Sigmoid colon (tissue), 6 donors: ENCODE measurements at regions not wholly inside any gene's neighbourhood (a gene's known extent, or its start where the extent isn't known, plus 50 kb on each side); places are given as distances from the start of the nearest gene placed in this dataset.
A peak's percentile ranks its signal among the peaks of the same experiment; 100 is the strongest.

Experiments used
- DNase-seq: peaks from one replicate; pipeline ENCODE4 v3.0.0-alpha.2; 2019
- H3K27ac ChIP-seq, 4 donors: fragments of 200-600 bp; sonication (generic); one replicate each; pipeline ENCODE4 v1.5.1; 2016 to 2019; ENCODE audit warnings: mild to moderate bottlenecking in 1 of 4
- H3K27me3 ChIP-seq, 3 donors: fragments of 200-600 bp; sonication (generic); one replicate each; pipeline ENCODE4 v1.5.1; 2019; ENCODE audit warnings: mild to moderate bottlenecking in 1 of 3
- H3K36me3 ChIP-seq, 4 donors: fragments of 200-600 bp; sonication (generic); one replicate each; pipeline ENCODE4 v1.5.1; 2016 to 2019
- H3K4me1 ChIP-seq, 4 donors: fragments of 200-600 bp; sonication (generic); one replicate each; pipeline ENCODE4 v1.5.1; 2017 to 2019
- H3K4me3 ChIP-seq, 4 donors: fragments of 200-600 bp; sonication (generic); one replicate each; pipeline ENCODE4 v1.5.1; 2017 to 2019; ENCODE audit warnings: mild to moderate bottlenecking in 2 of 4, moderate library complexity in 1 of 4
- H3K9me3 ChIP-seq, 4 donors: fragments of 200-600 bp in 3 of 4; sonication (generic) in 3 of 4; one replicate each; pipeline versions ENCODE4 v1.5.1 to v1.6.1; 2013 to 2019
- EP300 ChIP-seq, 4 donors: sonication (generic); formaldehyde crosslinking; IDR thresholded peaks; one replicate each; pipeline ENCODE4 v1.6.1; 2017; ENCODE audit warnings: antibody characterized with exemption in 4 of 4
- POLR2A ChIP-seq, 2 donors: fragments of 450-650 bp; IDR thresholded peaks; one replicate each; pipeline ENCODE4 v1.6.1; 2016; ENCODE audit warnings: antibody characterized with exemption in 2 of 2, mild to moderate bottlenecking in 2 of 2, moderate library complexity in 2 of 2
- POLR2AphosphoS5 ChIP-seq, 4 donors: sonication (generic); formaldehyde crosslinking; IDR thresholded peaks; one replicate each; pipeline ENCODE4 v1.6.1; 2017; ENCODE audit warnings: antibody characterized with exemption in 4 of 4
- WGBS, 2 donors: extraction: QIAGEN DNeasy Blood & Tissue Kit; methylation state at CpG; one replicate each; pipeline ENCODE4 v1.1.7; 2013; 5-methylcytosine and 5-hydroxymethylcytosine counted together
- intact Hi-C: fragments of 100-400 bp; cut with DNase I; formaldehyde crosslinking; loops from one replicate; pipeline ENCODE4 v1.15.1; 2023
- TF ChIP-seq, protein P1 (sequence below), 4 experiments: fragments of 450-650 bp in 3 of 4; fragments of 200-600 bp in 1 of 4; IDR thresholded peaks; one replicate each; pipeline ENCODE4 v1.5.1; 2016 to 2019; ENCODE audit warnings: antibody characterized with exemption in 4 of 4, mild to moderate bottlenecking in 3 of 4, moderate library complexity in 2 of 4
- donor health status: healthy with polysubstance abuse.
- donor health status: healthy.

DNA sequence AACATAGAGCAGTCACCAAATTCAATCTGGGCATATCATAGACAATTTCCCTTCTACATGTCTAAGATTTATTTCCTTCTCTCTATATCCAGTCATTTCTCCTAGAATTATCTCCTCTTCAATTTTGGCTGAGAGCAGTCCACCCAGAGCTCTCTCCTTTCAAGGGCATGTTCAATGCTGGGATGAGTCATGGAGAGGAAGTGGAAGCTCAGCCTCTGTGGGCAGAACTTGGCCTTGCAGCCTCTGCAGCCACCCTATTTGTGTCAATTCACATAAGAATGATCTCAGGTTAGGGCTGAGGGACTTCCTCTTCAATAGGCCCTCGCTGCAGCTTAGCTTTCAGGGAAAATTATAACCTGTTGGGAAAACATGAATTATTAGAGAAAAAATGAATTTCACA, 560.8 kb downstream of the POM121L12 start:
- Histone ChIP-seq H3K4me3 (no peak overlapping the region), H3K27ac (peak overlapping the region in 2 of 4 donors; percentile 42 to 52), H3K36me3 (no peaks in the 10 kb centered on the region), H3K4me1 (peaks cover 0 to 32% (median 24%) of the 10 kb centered on the region in 4 donors), H3K9me3 (no peaks in the 10 kb centered on the region), H3K27me3 (no peaks in the 10 kb centered on the region)
- TF ChIP-seq POLR2A (IDR thresholded peaks at IDR 0.05) (no peak), POLR2AphosphoS5 (IDR thresholded peaks at IDR 0.05) (no peak), EP300 (IDR thresholded peaks at IDR 0.05) (no peak)
- TF ChIP-seq, protein P1, sequence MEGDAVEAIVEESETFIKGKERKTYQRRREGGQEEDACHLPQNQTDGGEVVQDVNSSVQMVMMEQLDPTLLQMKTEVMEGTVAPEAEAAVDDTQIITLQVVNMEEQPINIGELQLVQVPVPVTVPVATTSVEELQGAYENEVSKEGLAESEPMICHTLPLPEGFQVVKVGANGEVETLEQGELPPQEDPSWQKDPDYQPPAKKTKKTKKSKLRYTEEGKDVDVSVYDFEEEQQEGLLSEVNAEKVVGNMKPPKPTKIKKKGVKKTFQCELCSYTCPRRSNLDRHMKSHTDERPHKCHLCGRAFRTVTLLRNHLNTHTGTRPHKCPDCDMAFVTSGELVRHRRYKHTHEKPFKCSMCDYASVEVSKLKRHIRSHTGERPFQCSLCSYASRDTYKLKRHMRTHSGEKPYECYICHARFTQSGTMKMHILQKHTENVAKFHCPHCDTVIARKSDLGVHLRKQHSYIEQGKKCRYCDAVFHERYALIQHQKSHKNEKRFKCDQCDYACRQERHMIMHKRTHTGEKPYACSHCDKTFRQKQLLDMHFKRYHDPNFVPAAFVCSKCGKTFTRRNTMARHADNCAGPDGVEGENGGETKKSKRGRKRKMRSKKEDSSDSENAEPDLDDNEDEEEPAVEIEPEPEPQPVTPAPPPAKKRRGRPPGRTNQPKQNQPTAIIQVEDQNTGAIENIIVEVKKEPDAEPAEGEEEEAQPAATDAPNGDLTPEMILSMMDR (IDR thresholded peaks at IDR 0.05): peak in 1 of 4 experiments; percentile 11
- WGBS, 2 donors: 58 to 59% methylated on average over 1 of the region's 1 CpG
- no peak for DNase-seq
- intact Hi-C loops: no loop called here

DNA sequence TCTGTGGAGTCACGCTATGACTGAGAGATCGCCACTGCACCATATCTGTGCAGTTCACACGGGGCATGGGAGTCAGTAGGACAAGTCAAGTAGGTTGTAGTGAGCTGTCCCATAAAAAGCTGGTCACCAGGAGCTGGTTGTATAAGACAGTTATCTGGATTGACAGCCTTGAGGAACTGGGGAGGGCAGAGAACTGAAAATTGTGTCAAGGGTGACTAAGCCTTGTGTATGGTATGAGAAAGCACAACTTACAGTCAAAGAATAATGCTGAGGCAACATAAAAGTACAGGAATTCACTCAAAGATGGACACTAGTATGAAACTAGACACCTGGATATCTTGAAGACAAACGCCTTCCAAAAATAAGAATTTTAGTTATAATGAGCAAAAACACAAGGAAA, 564.9 kb downstream of the POM121L12 start:
- intact Hi-C loops: no loop called here
- H3K27ac ChIP-seq: no peak overlapping the region
- no peak overlapping the region for H3K4me3 ChIP-seq
- peaks cover 0 to 35% (median 25%) of the 10 kb centered on the region in 4 donors for H3K4me1 ChIP-seq
- H3K36me3 ChIP-seq: no peaks in the 10 kb centered on the region
- WGBS, 2 donors: 83 to 88% methylated on average over 4 of the region's 4 CpGs
- TF ChIP-seq POLR2A (IDR thresholded peaks at IDR 0.05) (no peak), EP300 (IDR thresholded peaks at IDR 0.05) (no peak), POLR2AphosphoS5 (IDR thresholded peaks at IDR 0.05) (no peak)
- TF ChIP-seq, protein P1 (IDR thresholded peaks at IDR 0.05): no peak
- peaks cover 0 to 5% (median 0%) of the 10 kb centered on the region in 4 donors for H3K9me3 ChIP-seq
- no peaks in the 10 kb centered on the region for H3K27me3 ChIP-seq
- no peak for DNase-seq

DNA sequence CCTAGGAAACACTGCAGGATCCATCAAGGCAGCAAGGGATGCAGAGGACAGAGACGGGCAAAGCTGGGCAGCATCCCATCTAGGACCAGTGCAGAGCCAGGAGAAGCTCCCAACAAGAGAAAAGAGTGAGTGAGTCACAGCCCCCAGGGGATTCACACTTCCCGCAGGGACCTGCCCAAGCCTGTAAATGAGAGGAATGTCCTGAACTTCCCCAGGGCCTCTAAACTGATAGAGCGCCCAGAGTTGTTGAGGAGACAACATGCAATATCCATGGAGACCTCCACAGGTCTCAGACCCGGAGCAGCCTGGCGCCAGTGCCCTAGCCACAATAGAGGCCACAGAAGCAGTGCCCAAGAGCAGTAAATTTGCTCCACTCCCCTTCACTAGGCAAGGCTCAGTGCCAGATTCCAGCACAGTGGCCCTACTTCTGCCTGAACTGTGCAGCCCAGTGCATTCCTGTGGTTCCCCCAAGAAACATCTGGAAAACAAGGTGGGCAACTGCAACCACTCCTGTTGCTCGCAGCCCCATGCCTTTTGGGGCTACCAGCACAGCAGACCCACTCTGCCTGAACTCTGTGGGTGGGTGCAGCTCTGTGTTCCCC, 567.5 kb downstream of the POM121L12 start:
- H3K27ac ChIP-seq: no peak overlapping the region
- H3K4me3 ChIP-seq: no peak overlapping the region
- intact Hi-C loops: no loop called here
- WGBS, 2 donors: 84 to 86% methylated on average over 6 of the region's 6 CpGs
- DNase-seq: no peak
- TF ChIP-seq POLR2A (IDR thresholded peaks at IDR 0.05) (no peak), POLR2AphosphoS5 (IDR thresholded peaks at IDR 0.05) (no peak), EP300 (IDR thresholded peaks at IDR 0.05) (no peak)
- TF ChIP-seq, protein P1 (IDR thresholded peaks at IDR 0.05): no peak
- no peaks in the 10 kb centered on the region for H3K27me3 ChIP-seq
- peaks cover 0 to 5% (median 0%) of the 10 kb centered on the region in 4 donors for H3K9me3 ChIP-seq
- H3K36me3 ChIP-seq: no peaks in the 10 kb centered on the region
- H3K4me1 ChIP-seq: peaks cover 0 to 16% (median 8%) of the 10 kb centered on the region in 4 donors

DNA sequence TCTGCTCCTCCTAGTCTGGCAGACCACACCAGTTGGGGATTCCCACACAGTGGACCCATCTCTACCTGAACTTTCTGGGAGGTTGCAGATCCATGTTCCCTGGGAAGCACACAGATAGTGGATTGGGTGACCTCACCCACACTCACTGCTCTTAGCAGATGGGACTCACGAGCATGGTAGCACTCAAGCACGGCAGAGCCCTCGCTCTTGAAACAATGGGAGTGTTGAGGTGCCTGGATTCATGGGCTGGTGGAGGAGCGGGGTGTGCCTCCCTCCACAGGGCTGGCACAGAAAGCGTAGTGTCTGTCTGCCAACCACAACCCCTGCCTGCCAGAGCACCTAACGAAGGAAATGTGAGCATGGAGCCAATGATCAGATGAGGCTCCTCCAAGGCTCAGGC, 568.0 kb downstream of the POM121L12 start:
- Histone ChIP-seq H3K9me3 (peaks cover 0 to 5% (median 0%) of the 10 kb centered on the region in 4 donors), H3K4me1 (peaks cover 0 to 11% (median 4%) of the 10 kb centered on the region in 4 donors), H3K4me3 (no peak overlapping the region), H3K27ac (no peak overlapping the region), H3K36me3 (no peaks in the 10 kb centered on the region), H3K27me3 (no peaks in the 10 kb centered on the region)
- intact Hi-C loops: no loop called here
- 87 to 92% methylated on average over 6 of the region's 6 CpGs for WGBS, 2 donors
- DNase-seq: no peak
- TF ChIP-seq, protein P1 (IDR thresholded peaks at IDR 0.05): no peak
- no peak for TF ChIP-seq EP300 (IDR thresholded peaks at IDR 0.05)
- TF ChIP-seq POLR2AphosphoS5 (IDR thresholded peaks at IDR 0.05): no peak

DNA sequence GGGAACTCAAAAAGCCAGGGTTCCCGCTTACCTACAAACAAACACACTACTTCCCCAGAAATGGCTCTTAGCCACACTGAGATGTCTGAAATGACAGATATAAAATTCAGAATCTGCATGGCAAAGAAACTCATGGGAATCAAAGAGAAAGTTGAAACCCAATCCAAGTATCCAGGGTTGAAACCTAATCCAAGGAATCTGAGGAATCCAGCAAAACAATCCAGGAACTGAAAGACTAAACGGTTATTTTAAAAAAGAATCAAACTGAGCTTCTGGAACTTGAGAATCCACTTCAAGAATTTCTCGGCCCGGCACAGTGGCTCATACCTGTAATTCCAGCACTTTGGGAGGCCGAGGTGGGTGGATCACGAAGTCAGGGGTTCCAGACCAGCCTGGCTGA, 568.8 kb downstream of the POM121L12 start:
- peaks cover 0 to 5% (median 0%) of the 10 kb centered on the region in 4 donors for H3K4me1 ChIP-seq
- no peak overlapping the region for H3K27ac ChIP-seq
- peaks cover 0 to 5% (median 0%) of the 10 kb centered on the region in 4 donors for H3K9me3 ChIP-seq
- WGBS, 2 donors: 62 to 83% methylated on average over 6 of the region's 6 CpGs
- intact Hi-C loops: no loop called here
- H3K4me3 ChIP-seq: no peak overlapping the region
- no peaks in the 10 kb centered on the region for H3K27me3 ChIP-seq
- H3K36me3 ChIP-seq: no peaks in the 10 kb centered on the region
- TF ChIP-seq, protein P1 (IDR thresholded peaks at IDR 0.05): no peak
- TF ChIP-seq EP300 (IDR thresholded peaks at IDR 0.05) (no peak), POLR2AphosphoS5 (IDR thresholded peaks at IDR 0.05) (no peak)
- DNase-seq: no peak
